ENCODE measurements at regions not wholly inside any gene's neighbourhood (a gene's known extent, or its start where the extent isn't known, plus 50 kb on each side); places are given as distances from the start of the nearest gene placed in this dataset.

DNA sequence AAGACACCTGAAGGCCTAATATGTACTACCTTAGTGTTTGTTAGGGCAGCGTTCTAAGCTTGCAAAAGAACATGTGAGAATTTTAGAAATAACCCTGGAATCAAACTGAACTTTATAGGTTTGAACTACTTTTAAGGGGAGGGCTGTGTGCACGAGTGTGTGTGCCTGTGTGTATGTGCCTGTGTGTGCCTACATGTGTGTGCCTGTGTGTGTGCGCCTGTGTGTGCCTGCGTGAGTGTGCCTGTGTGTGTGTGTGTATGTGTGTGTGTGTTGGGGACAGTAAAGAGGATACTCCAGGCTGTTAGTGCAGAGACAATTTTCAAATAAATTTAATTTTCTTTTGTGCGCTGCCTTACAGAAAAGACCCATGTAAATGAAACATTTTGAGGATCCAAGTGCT, 68.1 kb upstream of the WDR11 start:
- H3K79me2 ChIP-seq (ENCODE audit: insufficient read depth, low read length), result no peaks in the 10 kb centered on the region
- no peak overlapping the region for H3T11ph ChIP-seq (ENCODE audit: low read length)
- no peaks in the 10 kb centered on the region for H3K9me3 ChIP-seq (ENCODE audit: control insufficient read depth, low read depth, low read length)
- no peak overlapping the region for H3K4ac ChIP-seq (ENCODE audit: low read depth, low read length)
- H3K9me3 Mint-ChIP-seq, result peaks cover 0 to 6% of the 10 kb centered on the region in 2 experiments; a peak in 2 of 5 replicates
- H3K27ac ChIP-seq (ENCODE audit: insufficient read length, low read depth, low read length), result no peak overlapping the region
- no peak overlapping the region for H4K91ac ChIP-seq (ENCODE audit: insufficient read length, low read depth, low read length)
- no peaks in the 10 kb centered on the region for H3K27me3 ChIP-seq (ENCODE audit: insufficient read depth, low read length)
- no peak overlapping the region for H2BK12ac ChIP-seq (ENCODE audit: insufficient read length, low read depth, low read length)
- H3K9ac ChIP-seq (ENCODE audit: extremely low read depth, insufficient read length, low read length), result no peak overlapping the region
- no peak overlapping the region for H3K4me3 Mint-ChIP-seq
- H3K4me2 ChIP-seq (ENCODE audit: insufficient read depth, insufficient read length, low read length), result no peak overlapping the region
- H3K14ac ChIP-seq (ENCODE audit: insufficient read depth, low read length), result no peak overlapping the region
- no peak for TF ChIP-seq CTCF (conservative IDR thresholded peaks at IDR 0.05)
- H3K18ac ChIP-seq (ENCODE audit: insufficient read length, low read depth, low read length), result no peak overlapping the region
- no peaks in the 10 kb centered on the region for H3K79me1 ChIP-seq (ENCODE audit: insufficient read depth, low read depth, low read length, poor library complexity, severe bottlenecking)
- peaks cover 8% of the 10 kb centered on the region for H3K27me3 Mint-ChIP-seq (ENCODE audit: low read depth)
- H3K23me2 ChIP-seq (ENCODE audit: insufficient read length, low read depth, low read length, poor library complexity, severe bottlenecking), result no peaks in the 10 kb centered on the region
- no peak overlapping the region for H2BK20ac ChIP-seq (ENCODE audit: low read depth, low read length, poor library complexity, severe bottlenecking)
- no peak for DNase-seq
- no peak overlapping the region for H4K8ac ChIP-seq (replicated peaks; ENCODE audit: insufficient read length, low read depth, low read length)
- WGBS (ENCODE audit: extremely low coverage, insufficient read length, low lambda C conversion rate), result no CpG with 5 or more reads among the region's 5 CpGs
- H3K4me1 ChIP-seq (ENCODE audit: insufficient read depth, low read length), result no peaks in the 10 kb centered on the region
- H3K23ac ChIP-seq (ENCODE audit: insufficient read length, low read depth, low read length), result no peak overlapping the region
- no peak overlapping the region for H2BK15ac ChIP-seq (ENCODE audit: low read depth, low read length)
- no peak overlapping the region for H2AFZ ChIP-seq (ENCODE audit: low read length)
- H2AK5ac ChIP-seq (ENCODE audit: insufficient read length, low read length), result no peak overlapping the region
- H3K36me3 Mint-ChIP-seq (ENCODE audit: insufficient read depth in 1 of 3, low read depth in 3 of 3), result no peaks in the 10 kb centered on the region; a peak in 2 of 7 replicates
- H3K4me1 Mint-ChIP-seq, result peaks cover 0 to 2% of the 10 kb centered on the region in 2 experiments; a peak in 1 of 4 replicates
- no peaks in the 10 kb centered on the region for H4K20me1 ChIP-seq (ENCODE audit: control insufficient read depth, insufficient read depth, insufficient read length)
- no peak overlapping the region for H3K56ac ChIP-seq (ENCODE audit: insufficient read length, low read depth, low read length)
- H4K5ac ChIP-seq (ENCODE audit: insufficient read length, low read depth, low read length), result no peak overlapping the region
- H2BK120ac ChIP-seq (ENCODE audit: low read depth, low read length, poor library complexity, severe bottlenecking), result no peak overlapping the region
- no peak overlapping the region for H2BK5ac ChIP-seq (ENCODE audit: insufficient read length, low read length)
- H3K27ac Mint-ChIP-seq, result no peak overlapping the region

Data from H9 (cell line).